Thymus (tissue), 11 donors: ENCODE measurements at regions not wholly inside any gene's neighbourhood (a gene's known extent, or its start where the extent isn't known, plus 50 kb on each side); places are given as distances from the start of the nearest gene placed in this dataset.

ENCODE experiments used
- DNase-seq, 9 donors: peaks; one replicate each; pipeline ENCODE4 v3.0.0-alpha.2; 2013; ENCODE audit warnings: low spot score in 9 of 9, low read depth in 6 of 9, missing footprints in 1 of 9
- H3K27ac ChIP-seq, 2 donors: one replicate each; pipeline ENCODE4 v1.5.1; 2013; ENCODE audit warnings: control low read depth in 1 of 2, low read depth in 1 of 2, low read length in 1 of 2, mild to moderate bottlenecking in 1 of 2, moderate library complexity in 1 of 2
- H3K27me3 ChIP-seq, 2 donors: one replicate each; pipeline ENCODE4 v1.5.1; 2013; ENCODE audit warnings: low read length in 1 of 2; ENCODE audit not compliant: control insufficient read depth in 2 of 2, insufficient read depth in 1 of 2
- H3K36me3 ChIP-seq, 2 donors: one replicate each; pipeline ENCODE4 v1.5.1; 2013; ENCODE audit warnings: low read length in 1 of 2, mild to moderate bottlenecking in 1 of 2, moderate library complexity in 1 of 2; ENCODE audit not compliant: control insufficient read depth in 2 of 2, insufficient read depth in 2 of 2
- H3K4me1 ChIP-seq, 2 donors: one replicate each; pipeline ENCODE4 v1.5.1; 2013; ENCODE audit warnings: low read length in 2 of 2; ENCODE audit not compliant: control insufficient read depth in 2 of 2, insufficient read depth in 2 of 2
- H3K4me3 ChIP-seq, 2 donors: one replicate each; pipeline ENCODE4 v1.5.1; 2013; ENCODE audit warnings: low read length in 2 of 2, control low read depth in 1 of 2, mild to moderate bottlenecking in 1 of 2
- H3K9me3 ChIP-seq, 2 donors: one replicate each; pipeline ENCODE4 v1.5.1; 2013; ENCODE audit warnings: low read length in 1 of 2, mild to moderate bottlenecking in 1 of 2; ENCODE audit not compliant: control insufficient read depth in 2 of 2, insufficient read depth in 1 of 2
- WGBS: extraction: QIAGEN DNeasy Blood & Tissue Kit; methylation state at CpG from one replicate; pipeline ENCODE4 v1.1.7; 2013; 5-methylcytosine and 5-hydroxymethylcytosine counted together
- donor health status: healthy.

DNA sequence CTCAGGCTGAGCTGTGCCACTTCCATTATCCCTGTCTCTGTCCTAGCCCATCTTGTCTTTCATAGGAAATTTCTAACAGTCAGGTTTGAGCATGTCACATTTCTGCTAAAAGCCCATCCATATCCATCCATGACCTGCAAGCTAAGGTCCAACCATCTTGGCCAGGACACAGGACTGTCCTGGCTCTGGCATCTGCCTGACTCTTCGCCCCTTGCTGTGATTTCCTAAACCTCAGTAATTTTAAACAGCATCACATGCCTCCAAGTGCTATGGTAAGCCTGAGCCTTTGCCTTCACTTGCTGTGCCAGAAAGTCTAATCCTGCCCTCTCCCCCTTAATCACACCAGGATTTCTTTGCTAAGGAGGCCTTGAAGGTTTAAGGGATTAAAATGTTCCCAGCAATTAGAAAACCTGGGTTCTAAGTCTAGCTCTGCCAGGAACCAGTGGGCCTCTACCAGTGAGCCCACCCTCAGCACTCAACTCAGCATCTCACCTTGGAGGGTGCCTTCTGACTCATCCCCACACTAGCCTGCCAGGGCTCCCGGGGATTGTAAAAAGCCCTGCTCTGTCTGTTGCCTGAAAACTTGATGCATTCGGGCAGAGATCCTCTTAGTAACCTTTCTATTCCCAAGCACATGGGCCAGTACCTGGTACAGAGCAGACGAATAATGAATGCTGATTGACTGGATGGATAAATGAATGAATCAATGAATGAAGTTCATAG lies 411.0 kb downstream of the LRATD1 start:
- DNase-seq = no peak
- H3K27ac ChIP-seq = no peak overlapping the region
- WGBS = 54% methylated on average over 4 of the region's 4 CpGs

DNA sequence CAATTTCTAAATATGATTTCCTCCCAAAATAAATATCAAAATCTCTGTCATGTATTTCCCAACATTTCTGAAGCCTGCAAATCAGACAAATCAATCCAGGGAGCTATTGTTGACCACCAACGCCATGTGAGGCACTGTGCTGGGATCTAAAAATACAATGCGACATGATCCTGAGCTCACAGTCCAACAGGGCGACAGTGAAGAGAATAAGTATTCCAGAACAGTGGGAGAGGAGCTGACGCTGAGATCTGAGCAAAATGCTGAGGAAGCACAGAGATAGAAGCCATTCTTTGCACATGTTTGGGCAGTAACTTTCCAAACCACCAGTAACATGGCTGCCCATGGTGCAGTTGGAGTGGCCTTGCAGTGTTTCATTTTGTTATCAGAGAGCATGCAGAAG lies 412.5 kb downstream of the LRATD1 start:
- WGBS = 92% methylated on average over 4 of the region's 4 CpGs
- no peak overlapping the region for H3K4me3 ChIP-seq
- no peaks in the 10 kb centered on the region for H3K9me3 ChIP-seq

More for the DNA sequence above, 411.0 kb downstream of the LRATD1 start:
- Histone ChIP-seq H3K4me3 (no peak overlapping the region), H3K36me3 (no peaks in the 10 kb centered on the region), H3K4me1 (no peaks in the 10 kb centered on the region), H3K27me3 (no peaks in the 10 kb centered on the region), H3K9me3 (no peaks in the 10 kb centered on the region)

DNA sequence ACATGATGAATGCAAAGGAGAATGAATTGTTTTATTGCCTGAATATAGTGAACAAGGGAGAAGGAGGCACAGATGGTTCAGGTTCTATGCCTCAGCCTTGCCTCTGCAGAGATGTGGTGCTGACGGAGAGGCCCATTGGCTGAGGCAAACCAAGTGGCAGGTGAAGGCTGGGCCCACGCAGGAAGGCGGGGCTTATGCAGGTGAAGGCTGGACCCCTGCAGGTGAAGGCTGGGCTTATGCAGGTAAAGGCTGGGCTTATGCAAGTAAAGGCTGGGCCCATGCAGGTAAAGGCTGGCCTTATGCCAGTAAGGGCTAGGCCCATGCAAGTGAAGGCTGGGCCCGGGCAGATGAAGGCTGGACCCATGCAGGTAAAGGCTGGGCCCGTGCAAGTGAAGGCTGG lies 414.7 kb downstream of the LRATD1 start:
- Histone ChIP-seq H3K27ac (no peak overlapping the region), H3K27me3 (no peaks in the 10 kb centered on the region), H3K4me1 (peaks cover 0 to 5% of the 10 kb centered on the region in 2 donors), H3K36me3 (no peaks in the 10 kb centered on the region), H3K4me3 (no peak overlapping the region), H3K9me3 (no peaks in the 10 kb centered on the region)
- DNase-seq = no peak
- WGBS = 89% methylated on average over 5 of the region's 5 CpGs

More for the DNA sequence above, 412.5 kb downstream of the LRATD1 start:
- Histone ChIP-seq H3K36me3 (no peaks in the 10 kb centered on the region), H3K27ac (no peak overlapping the region), H3K4me1 (peaks cover 0 to 5% of the 10 kb centered on the region in 2 donors), H3K27me3 (no peaks in the 10 kb centered on the region)
- no peak for DNase-seq

DNA sequence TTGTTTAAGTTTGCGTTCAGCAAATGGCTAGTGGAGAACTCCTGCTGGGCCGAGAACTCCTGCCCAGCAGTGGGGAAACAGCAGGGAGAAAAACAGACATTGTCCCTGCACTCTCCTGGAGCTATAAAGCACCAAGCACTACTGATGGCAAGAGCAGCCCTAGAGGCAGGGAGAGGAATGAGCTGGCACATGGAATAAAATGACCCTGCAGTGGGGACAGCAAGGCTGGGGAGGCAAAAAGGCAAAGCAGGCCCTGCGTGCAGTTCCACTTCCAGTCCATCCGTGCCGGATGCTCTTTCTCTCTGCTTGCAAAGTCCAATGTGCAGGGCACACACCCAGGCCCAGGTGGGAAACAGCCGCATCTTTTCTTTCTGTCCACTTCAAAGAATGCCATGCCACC lies 415.5 kb downstream of the LRATD1 start:
- Histone ChIP-seq H3K4me1 (peaks cover 0 to 5% of the 10 kb centered on the region in 2 donors), H3K27me3 (no peaks in the 10 kb centered on the region), H3K27ac (no peak overlapping the region), H3K4me3 (no peak overlapping the region), H3K36me3 (no peaks in the 10 kb centered on the region), H3K9me3 (no peaks in the 10 kb centered on the region)
- 97% methylated on average over 6 of the region's 6 CpGs for WGBS
- DNase-seq = no peak

DNA sequence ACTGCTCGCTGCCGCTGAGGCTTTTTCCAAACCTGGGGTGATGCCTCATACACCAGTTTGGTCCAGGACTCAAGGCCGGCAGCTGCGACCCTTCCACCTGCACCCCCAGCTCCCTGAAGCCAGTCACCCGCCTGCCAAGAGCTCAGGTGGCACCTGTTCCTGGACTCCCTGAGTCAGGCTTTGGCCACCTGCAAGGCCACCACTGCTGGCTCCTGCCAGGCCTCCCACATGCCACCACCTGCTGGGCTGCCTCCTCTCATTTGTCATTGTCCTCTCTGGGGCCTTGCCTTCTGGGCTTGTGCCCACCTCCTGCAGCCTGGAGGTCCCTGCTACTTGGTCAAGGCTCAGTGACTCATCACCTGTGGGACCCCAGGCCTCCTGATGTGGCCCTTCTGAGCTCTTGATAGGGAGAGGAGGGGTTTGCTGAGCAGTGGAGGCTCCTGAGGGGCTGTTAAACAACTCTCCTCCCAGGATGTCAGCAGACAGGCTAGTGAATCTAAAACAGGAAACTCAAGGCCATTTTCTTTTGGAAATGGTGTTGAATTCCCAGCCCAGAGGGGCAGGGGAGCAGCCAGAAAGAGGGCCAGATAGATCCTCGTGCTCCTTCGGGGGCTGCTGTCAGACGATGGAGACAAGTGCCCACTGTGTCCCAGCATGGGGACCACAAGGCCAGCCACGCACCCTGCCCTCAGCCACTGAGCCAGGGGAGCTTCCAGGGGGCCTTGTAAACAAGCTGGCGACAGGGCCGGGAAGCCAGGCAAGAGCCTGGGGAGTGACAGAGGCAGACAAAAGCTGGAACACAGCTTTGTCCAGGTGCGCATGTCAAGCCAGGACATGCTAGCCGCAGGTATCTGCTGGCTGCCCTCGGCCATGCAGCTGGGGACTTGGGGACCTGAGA lies 416.8 kb downstream of the LRATD1 start:
- Histone ChIP-seq H3K4me3 (no peak overlapping the region), H3K27me3 (no peaks in the 10 kb centered on the region), H3K36me3 (no peaks in the 10 kb centered on the region), H3K4me1 (peaks cover 0 to 5% of the 10 kb centered on the region in 2 donors), H3K9me3 (no peaks in the 10 kb centered on the region), H3K27ac (no peak overlapping the region)
- WGBS = 92% methylated on average over 14 of the region's 14 CpGs
- DNase-seq = no peak

DNA sequence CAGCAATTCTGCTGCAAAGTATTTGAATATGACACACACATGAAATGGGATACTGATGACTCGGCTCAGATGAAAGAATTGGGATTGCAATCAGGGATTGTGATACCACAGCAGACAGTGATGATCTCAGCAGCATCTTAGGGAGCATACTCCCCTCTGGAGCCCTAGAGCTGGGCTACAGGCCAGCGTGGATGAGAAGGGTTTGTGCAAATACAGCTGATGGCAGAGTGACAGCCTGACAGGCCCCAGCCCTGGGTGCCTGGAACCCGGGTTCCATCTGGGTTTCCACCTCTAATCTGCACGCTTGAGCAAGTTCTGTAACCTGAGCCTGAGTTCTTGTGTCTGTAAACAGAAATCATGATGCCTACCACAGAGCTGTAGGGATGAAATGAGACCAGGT lies 418.0 kb downstream of the LRATD1 start:
- 82% methylated on average over 4 of the region's 4 CpGs for WGBS
- H3K4me1 ChIP-seq = peaks cover 0 to 5% of the 10 kb centered on the region in 2 donors
- no peaks in the 10 kb centered on the region for H3K36me3 ChIP-seq
- H3K4me3 ChIP-seq = no peak overlapping the region
- DNase-seq = peak in 1 of 9 donors; percentile 9
- no peaks in the 10 kb centered on the region for H3K9me3 ChIP-seq
- no peaks in the 10 kb centered on the region for H3K27me3 ChIP-seq
- no peak overlapping the region for H3K27ac ChIP-seq

DNA sequence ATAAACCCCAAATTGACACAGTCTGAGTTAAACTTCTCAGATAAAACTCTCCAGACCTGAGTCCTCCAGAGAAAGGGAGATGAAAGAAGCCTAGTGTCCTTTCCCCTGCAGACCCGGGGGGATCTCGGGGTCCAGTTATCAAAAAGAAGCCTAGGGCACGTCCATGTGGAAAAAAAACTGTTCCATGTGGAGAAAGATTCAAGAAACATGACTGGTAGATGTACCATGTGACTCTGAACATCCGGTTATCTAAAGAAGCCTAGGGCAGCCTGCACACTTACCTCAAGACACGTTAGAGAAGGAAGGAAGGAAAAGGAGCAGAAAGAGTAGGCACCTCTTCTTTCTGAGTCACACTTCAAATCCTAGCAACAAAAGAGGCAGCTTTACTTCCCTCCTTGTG lies 421.0 kb downstream of the LRATD1 start:
- no peaks in the 10 kb centered on the region for H3K27me3 ChIP-seq
- no peak overlapping the region for H3K27ac ChIP-seq
- DNase-seq = no peak
- no peaks in the 10 kb centered on the region for H3K9me3 ChIP-seq
- peaks cover 0 to 5% of the 10 kb centered on the region in 2 donors for H3K4me1 ChIP-seq
- 75% methylated on average over 5 of the region's 5 CpGs for WGBS
- no peaks in the 10 kb centered on the region for H3K36me3 ChIP-seq
- no peak overlapping the region for H3K4me3 ChIP-seq

DNA sequence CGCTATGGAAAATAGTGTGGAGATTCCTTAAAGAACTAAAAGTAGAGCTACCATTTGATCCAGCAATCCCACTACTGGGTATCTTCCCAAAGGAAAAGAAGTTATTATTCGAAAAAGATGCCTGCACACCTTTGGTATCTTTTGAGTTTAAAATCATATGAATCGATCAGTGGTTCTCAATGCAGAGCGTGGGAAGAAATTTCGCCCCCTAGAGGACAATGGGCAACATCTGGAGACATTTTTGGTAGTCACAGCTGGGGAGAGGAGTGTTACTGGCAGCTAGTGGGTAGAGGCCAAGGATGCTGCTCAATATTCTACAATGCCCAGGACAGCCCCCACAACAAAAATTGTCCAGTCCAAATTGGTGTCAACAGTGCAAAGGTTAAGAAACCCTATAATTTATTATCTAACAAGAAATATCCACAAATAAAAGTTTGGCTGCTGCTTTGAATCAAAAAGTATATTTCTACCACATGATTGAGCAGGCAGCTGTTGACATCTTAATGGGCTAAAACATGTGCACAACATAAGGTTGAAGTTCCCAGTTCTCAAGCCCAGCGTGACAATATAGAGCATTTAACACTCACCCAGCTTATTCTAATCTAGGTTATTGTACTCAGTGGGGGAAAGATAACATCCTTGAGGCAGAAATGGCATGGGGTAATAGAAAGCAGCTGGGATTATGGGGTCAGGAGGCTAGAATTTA lies 425.7 kb downstream of the LRATD1 start:
- no peak overlapping the region for H3K4me3 ChIP-seq

DNA sequence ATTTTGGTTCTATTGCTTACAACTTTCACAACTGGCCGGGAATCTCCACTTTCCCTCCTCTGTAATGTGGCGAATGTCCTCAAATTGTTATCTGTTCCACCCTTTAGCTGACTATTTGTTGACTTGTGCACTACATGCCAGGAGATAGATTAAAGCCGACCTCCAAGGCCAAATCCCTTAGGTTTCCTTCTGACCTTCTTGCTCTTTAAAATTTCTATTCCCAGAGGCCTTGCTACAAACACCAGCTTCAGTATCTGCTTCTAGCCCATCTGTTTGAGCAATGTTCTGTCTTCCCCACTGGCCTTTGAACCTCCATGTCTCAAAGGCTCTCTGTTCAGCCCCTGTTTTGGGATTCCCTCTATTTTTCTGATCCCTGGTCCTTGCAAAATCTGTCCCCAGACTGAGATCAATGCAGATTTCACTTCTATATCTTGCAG lies 426.2 kb downstream of the LRATD1 start:
- no peaks in the 10 kb centered on the region for H3K27me3 ChIP-seq
- H3K36me3 ChIP-seq = no peaks in the 10 kb centered on the region
- WGBS = 95% methylated on average over 3 of the region's 3 CpGs
- H3K4me1 ChIP-seq = no peaks in the 10 kb centered on the region
- H3K27ac ChIP-seq = no peak overlapping the region
- no peak for DNase-seq
- no peaks in the 10 kb centered on the region for H3K9me3 ChIP-seq
- no peak overlapping the region for H3K4me3 ChIP-seq

More for the DNA sequence above, 425.7 kb downstream of the LRATD1 start:
- WGBS = 71% methylated on average over 6 of the region's 6 CpGs
- Histone ChIP-seq H3K36me3 (no peaks in the 10 kb centered on the region), H3K9me3 (no peaks in the 10 kb centered on the region), H3K4me1 (no peaks in the 10 kb centered on the region), H3K27ac (no peak overlapping the region), H3K27me3 (no peaks in the 10 kb centered on the region)
- peak in 3 of 9 donors; percentile 7 to 27 (median 11) for DNase-seq
